Hindlimb muscle (tissue), 1 donor: ENCODE measurements at regions not wholly inside any gene's neighbourhood (a gene's known extent, or its start where the extent isn't known, plus 50 kb on each side); places are given as distances from the start of the nearest gene placed in this dataset.

Source experiments
- DNase-seq: peaks from one replicate; pipeline ENCODE4 v3.0.0-alpha.2; 2013

GRCh38 chr16:35399133-35399532 is 1939.7 kb downstream of the TP53TG3F start:
- no peak for DNase-seq

DNA sequence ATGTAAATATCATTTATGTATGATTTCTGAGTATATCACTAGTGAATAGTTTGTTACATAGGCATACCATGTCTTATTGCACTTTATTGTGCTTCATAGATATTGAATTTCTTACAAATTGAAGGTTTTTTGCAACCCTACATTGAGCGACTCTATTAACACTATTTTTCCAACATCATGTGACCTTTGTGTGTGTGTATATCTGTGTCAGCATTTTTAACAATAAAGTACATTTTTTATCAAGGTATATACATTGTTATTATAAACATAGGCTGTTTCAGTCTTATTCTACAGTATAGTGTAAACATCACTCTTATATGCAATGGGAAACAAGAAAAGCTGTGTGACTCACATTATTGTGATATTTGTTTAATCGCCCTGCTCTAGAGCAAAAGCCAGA is 1944.9 kb downstream of the TP53TG3F start:
- DNase-seq = no peak

DNA sequence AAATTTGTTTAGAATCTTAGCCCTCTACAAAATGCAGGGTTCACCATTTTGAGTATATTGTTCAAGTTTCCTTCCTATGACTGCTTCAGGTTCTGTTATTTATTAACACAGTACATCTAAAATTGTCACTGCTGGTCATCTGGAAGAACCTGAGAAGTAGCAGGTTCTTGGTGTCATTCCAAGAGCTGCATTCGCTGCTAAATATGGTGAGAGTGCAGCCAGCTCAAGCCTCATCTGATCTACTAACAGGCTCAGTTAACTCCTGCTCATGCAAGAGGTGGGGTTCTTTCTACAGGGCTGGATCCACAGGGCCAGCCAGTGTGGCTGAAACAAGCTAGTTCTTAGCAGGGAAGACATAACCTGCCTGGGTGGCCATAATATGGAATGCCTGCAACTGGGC is 1946.1 kb downstream of the TP53TG3F start:
- no peak for DNase-seq

DNA sequence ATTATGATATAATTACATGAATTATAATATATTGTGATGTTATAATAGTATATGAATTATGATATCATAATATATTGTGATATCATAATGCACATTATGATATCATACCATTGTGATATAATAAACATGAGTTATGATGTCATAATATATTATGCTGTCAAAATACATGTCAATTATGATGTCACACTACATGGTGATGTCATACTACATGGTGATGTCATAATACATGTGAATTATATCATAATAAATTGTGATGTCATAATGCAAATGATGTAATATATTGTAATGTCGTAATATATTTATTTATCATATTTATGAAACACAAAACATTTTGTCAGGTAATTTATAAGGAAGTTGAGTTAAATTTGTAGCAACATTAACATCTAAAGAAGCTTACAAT is 1950.1 kb downstream of the TP53TG3F start:
- no peak for DNase-seq

DNA sequence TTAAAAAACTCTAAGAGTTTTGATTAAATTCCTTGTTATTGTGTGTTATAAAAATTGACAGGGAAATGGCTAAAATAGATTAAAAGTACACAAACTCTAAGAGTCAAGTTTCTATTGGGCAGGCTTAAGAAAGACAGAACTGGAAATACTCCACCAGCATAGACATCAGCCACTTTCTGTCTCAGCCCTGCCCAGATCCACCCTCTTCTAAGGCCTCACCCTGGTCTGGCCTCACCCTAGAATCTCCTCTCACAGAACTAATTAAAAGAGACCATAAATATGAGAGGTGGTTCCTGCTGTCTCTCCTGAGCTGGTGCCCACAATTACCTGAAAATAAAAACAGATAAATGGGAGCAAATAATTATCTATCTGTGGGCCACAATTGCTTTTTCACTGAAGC is 1951.0 kb downstream of the TP53TG3F start:
- DNase-seq = no peak

DNA sequence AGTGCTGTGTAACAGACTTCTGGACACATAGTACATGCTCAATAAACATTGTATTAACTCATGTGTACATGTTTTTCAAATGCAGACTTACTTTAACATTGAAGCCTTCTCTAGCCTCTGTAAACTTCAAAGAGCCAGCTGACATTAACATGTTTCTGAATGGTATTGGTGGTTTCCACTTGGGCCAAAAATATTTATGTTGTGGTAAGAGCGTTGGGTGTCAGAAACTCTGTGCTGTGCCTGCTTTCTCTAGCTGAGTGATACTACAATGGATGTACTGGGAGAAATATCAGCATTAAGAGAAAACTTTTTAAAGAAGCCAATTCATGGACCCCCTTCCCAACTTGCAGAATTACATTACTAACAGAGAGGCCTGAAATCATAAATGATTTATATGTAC is 1951.7 kb downstream of the TP53TG3F start:
- DNase-seq = no peak

GRCh38 chr16:35414139-35414538 is 1954.7 kb downstream of the TP53TG3F start:
- DNase-seq = no peak

DNA sequence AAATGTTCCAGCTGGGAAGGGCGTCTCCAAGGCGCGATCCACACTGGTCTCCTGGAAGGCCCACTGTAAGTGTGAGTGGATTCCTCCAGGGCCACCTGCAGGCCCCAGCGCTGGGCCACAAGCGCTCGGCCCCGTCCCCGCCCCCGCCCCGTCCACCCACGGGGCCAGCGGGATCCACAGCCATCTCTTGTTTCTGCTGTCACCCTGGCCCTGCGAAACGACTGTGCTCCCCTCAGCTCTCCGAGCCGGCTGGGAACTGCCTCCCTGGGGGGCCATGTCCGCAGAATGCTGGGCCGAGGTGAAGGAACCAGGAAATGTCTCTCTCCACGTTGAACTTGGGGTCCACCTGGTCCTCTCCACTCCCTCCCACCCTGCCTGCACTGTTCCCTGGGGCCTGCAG is 1955.2 kb downstream of the TP53TG3F start:
- DNase-seq = no peak

- DNase-seq = no peak
Observed at GRCh38 chr16:35425270-35425669, 1965.9 kb downstream of the TP53TG3F start.

DNA sequence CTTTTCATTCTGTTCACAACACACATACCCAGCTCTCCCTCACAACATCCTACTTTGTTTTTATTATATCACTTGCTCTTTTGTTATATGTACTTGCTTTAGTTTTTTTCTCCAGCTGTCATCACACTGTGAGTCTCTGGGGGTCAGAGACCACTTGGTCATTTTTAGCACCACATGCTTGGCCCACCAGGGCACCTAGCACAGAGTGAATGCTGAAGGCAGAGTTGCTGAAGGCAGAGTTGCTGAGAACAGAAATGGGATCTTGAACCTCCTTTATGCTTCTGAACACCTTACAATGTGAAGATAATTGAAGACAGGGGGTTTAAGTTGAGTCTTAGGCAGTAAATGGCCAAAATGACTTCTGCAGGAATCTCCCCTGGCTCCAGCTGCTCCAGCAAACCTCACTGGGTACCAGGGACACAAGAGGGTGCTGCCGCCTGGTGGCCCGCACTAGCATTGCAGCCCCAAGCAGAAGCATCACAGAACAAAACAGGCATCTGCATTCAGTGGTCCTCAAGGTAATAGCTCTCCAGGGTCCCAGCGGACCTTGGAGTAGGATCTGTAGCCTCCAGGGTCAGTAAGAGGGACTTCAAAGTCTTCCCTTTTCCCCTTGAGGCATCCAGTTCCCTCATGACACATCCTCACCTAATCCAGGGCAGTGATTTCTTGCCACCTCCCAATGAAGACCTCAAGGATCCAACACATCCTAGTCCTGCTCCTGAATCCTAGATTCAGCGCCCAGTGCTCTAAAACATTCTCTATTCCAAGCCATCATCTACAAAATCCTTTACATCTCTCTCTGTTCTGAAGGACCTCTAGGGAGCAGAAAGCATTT is 1972.6 kb downstream of the TP53TG3F start:
- DNase-seq = no peak

DNA sequence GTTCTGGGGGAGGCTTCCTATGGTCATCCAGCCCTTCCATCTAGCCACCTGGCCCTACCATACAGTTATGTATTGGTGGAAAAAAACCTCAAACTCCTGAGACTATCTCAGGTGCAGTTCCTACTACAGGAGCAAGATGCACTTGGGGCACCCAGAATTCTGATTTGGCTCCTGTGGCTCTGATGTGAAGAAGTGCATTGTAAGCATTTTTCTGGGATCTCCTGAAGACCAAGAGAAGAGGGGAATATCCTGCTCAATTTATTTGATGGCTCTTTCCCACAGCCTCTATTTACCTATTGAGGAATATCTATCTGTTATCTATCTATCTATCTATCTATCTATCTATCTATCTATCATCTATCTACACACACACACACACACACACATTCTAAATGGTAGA is 1981.5 kb downstream of the TP53TG3F start:
- DNase-seq = no peak

- no peak for DNase-seq
Observed at GRCh38 chr16:35447010-35447558, 1987.7 kb downstream of the TP53TG3F start.

DNA sequence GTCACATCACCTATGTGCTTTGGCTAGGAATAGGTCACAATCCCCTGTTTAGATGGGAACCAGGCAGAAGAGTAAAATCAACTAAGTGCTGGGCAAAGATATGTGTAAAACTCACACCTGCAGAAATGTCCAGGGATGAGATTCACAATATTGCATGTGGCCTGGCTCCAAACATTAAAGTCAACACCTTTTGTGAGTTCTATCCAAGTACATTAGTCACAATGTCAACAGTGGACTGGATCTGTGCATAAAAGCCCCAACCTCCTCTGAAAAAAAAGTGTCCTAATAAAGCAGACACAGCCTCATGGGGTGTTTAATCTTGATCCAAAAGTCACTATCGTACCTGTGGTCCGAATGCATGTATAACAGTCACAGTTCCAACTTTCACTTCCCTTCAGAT is 1990.3 kb downstream of the TP53TG3F start:
- no peak for DNase-seq

DNA sequence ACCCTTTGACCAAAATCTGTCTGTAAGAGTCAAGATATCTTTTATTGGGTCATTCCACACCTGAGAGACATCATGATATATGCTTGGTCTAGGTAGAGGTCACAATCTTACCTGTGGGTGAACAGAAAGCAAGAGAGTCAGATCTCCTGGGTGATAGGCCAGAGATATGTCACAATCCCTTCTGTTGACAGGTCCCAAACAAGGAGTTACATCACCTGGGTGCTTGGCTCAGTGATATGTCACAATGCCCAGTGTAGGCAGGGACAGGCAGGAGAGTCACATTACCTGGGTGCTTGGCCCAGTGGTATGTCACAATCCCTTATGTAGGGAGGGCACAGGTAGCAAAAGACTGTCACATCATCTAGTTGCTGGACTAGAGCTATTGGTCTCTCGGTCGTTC is 1991.2 kb downstream of the TP53TG3F start:
- no peak for DNase-seq

DNA sequence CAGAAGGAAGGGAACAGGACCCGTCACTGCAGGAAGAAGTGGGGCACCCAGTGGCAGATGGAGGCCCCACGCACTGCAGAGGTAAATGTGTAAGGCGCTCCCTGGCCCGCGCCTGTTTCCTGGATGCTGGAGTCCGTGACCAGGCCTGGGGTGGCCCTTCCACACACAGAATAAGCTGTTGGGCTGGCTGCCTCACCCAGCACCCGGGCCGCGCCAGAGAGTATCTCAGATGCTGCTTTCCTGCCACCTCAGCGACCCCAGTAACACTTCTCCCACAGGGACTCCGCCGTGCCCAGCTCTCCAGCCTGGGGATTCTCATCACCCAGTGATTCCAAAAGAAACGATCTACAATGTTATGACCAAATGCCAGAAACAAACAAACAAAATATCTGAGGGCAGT is 1993.1 kb downstream of the TP53TG3F start:
- DNase-seq = no peak

GRCh38 chr16:35463358-35463757 is 2003.9 kb downstream of the TP53TG3F start:
- no peak for DNase-seq

GRCh38 chr16:35480361-35480760 is 2020.9 kb downstream of the TP53TG3F start:
- DNase-seq = no peak

GRCh38 chr16:35480988-35481387 is 2021.6 kb downstream of the TP53TG3F start:
- DNase-seq = no peak

DNA sequence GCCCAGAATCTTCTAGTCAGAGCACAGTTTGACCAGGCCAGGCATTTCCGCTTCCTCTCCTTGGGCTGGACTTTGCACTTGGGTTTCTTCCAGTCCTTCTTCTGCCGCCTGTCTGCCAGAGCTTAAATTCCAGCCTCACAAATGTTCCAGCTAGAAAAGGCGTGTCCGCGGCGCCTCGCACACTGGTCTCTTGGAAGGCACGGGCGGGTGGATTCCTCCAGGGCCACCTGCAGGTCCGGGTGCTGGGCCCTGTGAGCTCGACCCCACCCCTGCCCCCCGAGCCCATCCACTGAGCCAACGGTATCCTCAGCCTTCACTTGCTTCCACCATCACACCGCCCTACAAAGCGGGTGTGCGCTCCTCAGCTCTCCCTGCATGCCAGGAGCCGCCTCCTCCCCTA is 2026.5 kb downstream of the TP53TG3F start:
- no peak for DNase-seq

DNA sequence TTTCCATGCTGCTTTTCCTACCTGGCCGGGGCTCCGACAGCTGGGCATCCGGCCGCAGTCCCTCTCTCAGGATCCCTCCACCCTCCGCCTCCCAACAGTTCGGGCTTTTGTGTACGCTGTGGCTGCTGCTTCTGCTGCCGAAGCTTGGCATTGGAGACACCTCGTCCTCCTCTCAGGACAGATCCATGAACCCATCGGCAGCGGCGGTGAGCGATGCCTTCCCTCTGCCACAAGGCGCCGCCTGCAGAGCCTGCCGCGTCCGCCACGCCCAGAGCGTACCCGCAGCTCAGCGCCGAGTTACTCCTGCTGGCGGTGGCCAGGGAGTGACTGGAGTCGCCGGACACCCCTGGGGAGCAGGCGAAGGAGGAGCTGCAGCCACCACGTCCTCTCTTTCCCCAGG is 2032.8 kb downstream of the TP53TG3F start:
- no peak for DNase-seq

DNA sequence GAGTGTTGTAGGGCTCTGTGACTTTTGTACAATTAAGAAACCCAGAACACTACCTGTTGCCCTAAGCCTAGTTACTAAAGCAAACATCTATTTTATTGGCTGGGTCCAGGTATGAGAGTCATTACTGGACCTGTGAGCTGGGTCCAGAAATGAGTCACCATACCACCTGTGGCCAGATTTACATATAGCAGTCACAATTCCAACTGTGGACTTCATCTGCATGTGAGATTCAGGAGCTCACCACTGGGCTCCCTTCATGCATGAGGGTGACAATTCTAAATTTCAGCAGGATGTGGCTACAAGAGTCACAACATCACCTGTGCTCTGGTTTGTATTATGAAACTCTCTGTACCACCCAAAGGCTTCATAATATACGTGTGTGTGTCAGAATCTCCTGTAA is 2038.0 kb downstream of the TP53TG3F start:
- DNase-seq = no peak

DNA sequence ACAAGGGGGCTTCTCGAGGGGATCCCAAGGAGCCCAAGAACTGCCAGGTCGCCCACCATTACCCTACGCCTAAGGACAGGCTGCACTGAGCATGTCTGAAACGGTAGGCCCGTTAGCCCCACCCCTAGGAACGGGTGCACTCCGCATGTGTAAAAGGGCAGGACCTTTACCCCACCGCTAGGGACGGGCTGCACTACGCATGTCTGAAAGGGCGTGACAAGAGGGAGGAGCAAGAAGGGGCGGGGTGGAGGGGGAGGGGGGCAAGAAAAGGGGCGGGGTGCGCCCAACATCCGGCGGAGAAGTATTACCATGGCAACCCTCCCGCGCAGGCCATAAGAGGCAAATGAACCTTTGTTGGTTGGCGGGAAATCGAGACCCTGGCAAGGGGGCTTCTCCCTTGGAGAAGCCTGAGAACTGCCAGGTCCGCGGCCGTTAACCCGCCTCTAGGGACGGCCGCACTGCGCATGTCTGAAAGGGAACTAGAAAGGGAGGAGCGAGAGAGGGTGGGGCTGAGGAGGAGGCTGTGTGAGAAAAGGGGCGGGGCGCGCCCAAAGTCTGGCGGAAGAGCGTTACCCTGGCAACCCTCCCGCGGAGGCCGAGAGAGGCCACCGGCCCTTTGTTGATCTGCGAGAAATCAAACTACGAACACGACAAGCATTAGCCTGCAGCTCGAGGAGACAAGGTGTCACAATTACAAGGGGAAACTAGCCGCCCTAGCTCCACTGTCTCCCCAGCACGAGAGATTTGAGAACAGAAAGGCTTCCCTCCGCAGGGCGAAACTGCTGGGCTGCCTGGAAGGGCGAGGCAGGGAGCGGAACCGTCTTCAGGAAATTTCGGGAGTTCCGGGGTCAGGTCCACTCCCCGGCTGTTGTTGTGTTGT is 2046.8 kb downstream of the TP53TG3F start:
- DNase-seq = no peak

DNA sequence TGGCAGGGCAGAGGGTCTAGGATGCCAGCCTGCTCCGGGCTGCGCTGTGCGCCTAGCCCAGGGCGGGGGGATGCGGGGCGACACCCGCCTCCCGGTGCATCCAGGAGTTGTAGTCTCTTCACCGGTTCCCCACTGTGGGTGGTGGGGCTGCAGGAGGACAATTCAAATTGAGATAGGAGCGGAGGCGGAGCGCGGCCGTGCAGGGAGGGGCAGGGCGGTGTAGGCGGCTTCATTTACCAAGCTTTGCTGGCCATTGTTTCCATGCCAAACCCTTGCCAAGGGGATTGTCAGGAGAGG is 2047.4 kb downstream of the TP53TG3F start:
- DNase-seq = no peak

- no peak for DNase-seq
Observed at GRCh38 chr16:35510701-35511100, 2051.3 kb downstream of the TP53TG3F start.
